Urinary bladder (tissue), 3 donors: ENCODE measurements at regions not wholly inside any gene's neighbourhood (a gene's known extent, or its start where the extent isn't known, plus 50 kb on each side); places are given as distances from the start of the nearest gene placed in this dataset.

Experiments
- DNase-seq: peaks from one replicate; pipeline ENCODE4 v3.0.0-alpha.2; 2015; ENCODE audit errors: extremely low spot score
- H3K27ac ChIP-seq: one replicate; pipeline ENCODE4 v1.5.1; 2013; ENCODE audit warnings: low read depth, mild to moderate bottlenecking, moderate library complexity
- H3K36me3 ChIP-seq: one replicate; pipeline ENCODE4 v1.6.1; 2013; ENCODE audit warnings: mild to moderate bottlenecking, moderate library complexity; ENCODE audit not compliant: insufficient read depth
- H3K4me1 ChIP-seq: one replicate; pipeline ENCODE4 v1.6.1; 2013; ENCODE audit warnings: mild to moderate bottlenecking, moderate library complexity; ENCODE audit not compliant: insufficient read depth
- H3K4me3 ChIP-seq: one replicate; pipeline ENCODE4 v1.5.1; 2013; ENCODE audit warnings: low read depth, low read length
- WGBS: extraction: QIAGEN DNeasy Blood & Tissue Kit; methylation state at CpG from one replicate; pipeline ENCODE4 v1.1.7; 2013; 5-methylcytosine and 5-hydroxymethylcytosine counted together
- donor health status: healthy with polysubstance abuse.
- donor health status: healthy.

- 92% methylated on average over 1 of the region's 1 CpG for WGBS
- no peaks in the 10 kb centered on the region for H3K4me1 ChIP-seq
- no peak for DNase-seq
- no peak overlapping the region for H3K27ac ChIP-seq
- no peak overlapping the region for H3K4me3 ChIP-seq
- no peaks in the 10 kb centered on the region for H3K36me3 ChIP-seq
Measured at GRCh38 chr7:137172105-137172590, 171.4 kb downstream of the PTN start.

- Histone ChIP-seq H3K27ac (no peak overlapping the region), H3K4me3 (no peak overlapping the region), H3K4me1 (no peaks in the 10 kb centered on the region), H3K36me3 (no peaks in the 10 kb centered on the region)
- DNase-seq = peak; percentile 53
- 11% methylated on average over 8 of the region's 8 CpGs for WGBS
Measured at GRCh38 chr7:137169282-137169698, 174.2 kb downstream of the PTN start.

- DNase-seq = no peak
- Histone ChIP-seq H3K4me1 (no peaks in the 10 kb centered on the region), H3K4me3 (no peak overlapping the region), H3K27ac (no peak overlapping the region), H3K36me3 (no peaks in the 10 kb centered on the region)
- 97% methylated on average over 2 of the region's 2 CpGs for WGBS
Measured at GRCh38 chr7:137167609-137168008, 175.9 kb downstream of the PTN start.

GRCh38 chr7:137166363-137166762 lies 177.2 kb downstream of the PTN start:
- Histone ChIP-seq H3K4me3 (no peak overlapping the region), H3K4me1 (no peaks in the 10 kb centered on the region), H3K27ac (no peak overlapping the region), H3K36me3 (no peaks in the 10 kb centered on the region)
- no peak for DNase-seq
- 86% methylated on average over 2 of the region's 2 CpGs for WGBS

- Histone ChIP-seq H3K27ac (no peak overlapping the region), H3K4me1 (no peaks in the 10 kb centered on the region), H3K36me3 (no peaks in the 10 kb centered on the region), H3K4me3 (no peak overlapping the region)
- DNase-seq = no peak
- WGBS = 80% methylated on average over 3 of the region's 3 CpGs
Measured at GRCh38 chr7:137165786-137166185, 177.7 kb downstream of the PTN start.

GRCh38 chr7:137165241-137165640 lies 178.3 kb downstream of the PTN start:
- Histone ChIP-seq H3K4me3 (no peak overlapping the region), H3K27ac (no peak overlapping the region), H3K36me3 (no peaks in the 10 kb centered on the region), H3K4me1 (no peaks in the 10 kb centered on the region)
- WGBS = 59% methylated on average over 3 of the region's 3 CpGs
- no peak for DNase-seq

- H3K4me3 ChIP-seq = no peak overlapping the region
- 97% methylated on average over 21 of the region's 21 CpGs for WGBS
- H3K27ac ChIP-seq = no peak overlapping the region
- H3K36me3 ChIP-seq = no peaks in the 10 kb centered on the region
- no peak for DNase-seq
- H3K4me1 ChIP-seq = no peaks in the 10 kb centered on the region
Measured at GRCh38 chr7:137164251-137164650, 179.3 kb downstream of the PTN start.

- DNase-seq = no peak
- WGBS = 88% methylated on average over 4 of the region's 4 CpGs
- Histone ChIP-seq H3K27ac (no peak overlapping the region), H3K4me1 (no peaks in the 10 kb centered on the region), H3K4me3 (no peak overlapping the region), H3K36me3 (no peaks in the 10 kb centered on the region)
Measured at GRCh38 chr7:137160236-137160635, 183.3 kb downstream of the PTN start.

GRCh38 chr7:137157256-137157655 lies 186.3 kb downstream of the PTN start:
- Histone ChIP-seq H3K4me3 (no peak overlapping the region), H3K4me1 (no peaks in the 10 kb centered on the region), H3K27ac (no peak overlapping the region), H3K36me3 (no peaks in the 10 kb centered on the region)
- 99% methylated on average over 1 of the region's 1 CpG for WGBS
- DNase-seq = no peak

- no peaks in the 10 kb centered on the region for H3K4me1 ChIP-seq
- H3K27ac ChIP-seq = no peak overlapping the region
- no peaks in the 10 kb centered on the region for H3K36me3 ChIP-seq
Measured at GRCh38 chr7:137151690-137152052, 191.9 kb downstream of the PTN start.

GRCh38 chr7:137151041-137151689 lies 192.4 kb downstream of the PTN start:
- no peaks in the 10 kb centered on the region for H3K36me3 ChIP-seq
- 26% methylated on average over 5 of the region's 5 CpGs for WGBS
- no peak overlapping the region for H3K4me3 ChIP-seq
- no peaks in the 10 kb centered on the region for H3K4me1 ChIP-seq
- H3K27ac ChIP-seq = no peak overlapping the region
- no peak for DNase-seq

More at GRCh38 chr7:137151690-137152052, 191.9 kb downstream of the PTN start:
- no peak overlapping the region for H3K4me3 ChIP-seq
- WGBS = 84% methylated on average over 2 of the region's 2 CpGs
- DNase-seq = no peak

- WGBS = 63% methylated on average over 3 of the region's 3 CpGs
- no peak overlapping the region for H3K27ac ChIP-seq
- H3K36me3 ChIP-seq = no peaks in the 10 kb centered on the region
- no peaks in the 10 kb centered on the region for H3K4me1 ChIP-seq
- no peak overlapping the region for H3K4me3 ChIP-seq
- no peak for DNase-seq
Measured at GRCh38 chr7:137147338-137147720, 196.2 kb downstream of the PTN start.

GRCh38 chr7:137146552-137147337 lies 196.8 kb downstream of the PTN start:
- 53% methylated on average over 8 of the region's 8 CpGs for WGBS
- Histone ChIP-seq H3K36me3 (no peaks in the 10 kb centered on the region), H3K4me1 (no peaks in the 10 kb centered on the region), H3K4me3 (no peak overlapping the region), H3K27ac (no peak overlapping the region)
- DNase-seq = no peak

- Histone ChIP-seq H3K36me3 (no peaks in the 10 kb centered on the region), H3K4me3 (no peak overlapping the region), H3K27ac (no peak overlapping the region), H3K4me1 (no peaks in the 10 kb centered on the region)
- WGBS = 28% methylated on average over 1 of the region's 1 CpG
- no peak for DNase-seq
Measured at GRCh38 chr7:137146012-137146455, 197.5 kb downstream of the PTN start.
